ENCODE measurements at regions not wholly inside any gene's neighbourhood (a gene's known extent, or its start where the extent isn't known, plus 50 kb on each side); places are given as distances from the start of the nearest gene placed in this dataset.

DNA sequence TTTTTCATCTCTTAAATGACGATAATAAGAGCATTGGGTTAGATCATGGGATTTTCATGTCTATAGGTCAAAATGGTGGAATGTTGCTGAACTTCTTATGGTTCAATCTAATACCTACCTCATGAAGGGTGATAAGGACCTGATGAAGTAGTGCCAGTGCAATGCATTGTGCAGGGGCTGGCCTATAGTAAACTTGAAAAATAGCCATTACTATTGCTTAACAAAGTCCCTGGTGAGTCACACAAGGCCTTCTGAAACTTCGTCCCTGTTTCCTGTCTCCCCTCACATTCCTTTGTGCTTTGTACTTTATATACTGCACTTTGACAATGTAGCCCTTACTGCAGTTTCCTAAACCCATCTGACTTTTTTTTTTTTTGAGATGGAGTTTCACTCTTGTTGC is 515.9 kb downstream of the SLC4A3 start:
- Mint-ChIP-seq H3K4me3 (no peak overlapping the region), H3K36me3 (peaks cover 6% of the 10 kb centered on the region), H3K4me1 (ENCODE audit: unreplicated experiment) (peaks cover 8% of the 10 kb centered on the region), H3K9me3 (peaks cover 13% of the 10 kb centered on the region), H3K27me3 (no peaks in the 10 kb centered on the region), H3K27ac (no peak overlapping the region)
- TF ChIP-seq, protein P1, sequence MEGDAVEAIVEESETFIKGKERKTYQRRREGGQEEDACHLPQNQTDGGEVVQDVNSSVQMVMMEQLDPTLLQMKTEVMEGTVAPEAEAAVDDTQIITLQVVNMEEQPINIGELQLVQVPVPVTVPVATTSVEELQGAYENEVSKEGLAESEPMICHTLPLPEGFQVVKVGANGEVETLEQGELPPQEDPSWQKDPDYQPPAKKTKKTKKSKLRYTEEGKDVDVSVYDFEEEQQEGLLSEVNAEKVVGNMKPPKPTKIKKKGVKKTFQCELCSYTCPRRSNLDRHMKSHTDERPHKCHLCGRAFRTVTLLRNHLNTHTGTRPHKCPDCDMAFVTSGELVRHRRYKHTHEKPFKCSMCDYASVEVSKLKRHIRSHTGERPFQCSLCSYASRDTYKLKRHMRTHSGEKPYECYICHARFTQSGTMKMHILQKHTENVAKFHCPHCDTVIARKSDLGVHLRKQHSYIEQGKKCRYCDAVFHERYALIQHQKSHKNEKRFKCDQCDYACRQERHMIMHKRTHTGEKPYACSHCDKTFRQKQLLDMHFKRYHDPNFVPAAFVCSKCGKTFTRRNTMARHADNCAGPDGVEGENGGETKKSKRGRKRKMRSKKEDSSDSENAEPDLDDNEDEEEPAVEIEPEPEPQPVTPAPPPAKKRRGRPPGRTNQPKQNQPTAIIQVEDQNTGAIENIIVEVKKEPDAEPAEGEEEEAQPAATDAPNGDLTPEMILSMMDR (conservative IDR thresholded peaks at IDR 0.05): no peak
- DNase-seq (ENCODE audit: extremely low spot score, unreplicated experiment): no peak

DNA sequence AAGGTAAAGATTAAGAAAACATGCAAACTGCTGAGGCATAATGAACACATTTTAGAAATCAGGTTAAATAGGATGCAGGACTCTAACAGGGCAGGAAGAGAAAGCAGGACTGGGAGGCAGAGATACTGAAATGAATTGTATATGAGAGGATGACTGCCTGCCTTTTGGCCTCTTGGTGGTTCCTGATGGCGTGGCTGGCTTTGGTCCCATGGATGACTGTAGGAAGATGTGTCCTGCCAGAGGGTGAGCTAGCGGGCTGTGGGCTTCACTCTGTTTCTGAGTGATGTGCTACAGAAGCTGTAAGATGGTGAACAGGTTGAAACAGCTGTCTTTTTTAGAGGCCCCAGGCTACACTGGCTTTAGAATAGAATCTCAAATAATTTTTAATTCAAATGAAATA is 517.0 kb downstream of the SLC4A3 start:
- TF ChIP-seq, protein P1 (conservative IDR thresholded peaks at IDR 0.05): no peak
- H3K36me3 Mint-ChIP-seq: peaks cover 6% of the 10 kb centered on the region
- H3K4me1 Mint-ChIP-seq (ENCODE audit: unreplicated experiment): peaks cover 8% of the 10 kb centered on the region
- H3K4me3 Mint-ChIP-seq: no peak overlapping the region
- H3K27me3 Mint-ChIP-seq: no peaks in the 10 kb centered on the region
- no peak for DNase-seq (ENCODE audit: extremely low spot score, unreplicated experiment)
- no peak overlapping the region for H3K27ac Mint-ChIP-seq
- peaks cover 13% of the 10 kb centered on the region for H3K9me3 Mint-ChIP-seq

DNA sequence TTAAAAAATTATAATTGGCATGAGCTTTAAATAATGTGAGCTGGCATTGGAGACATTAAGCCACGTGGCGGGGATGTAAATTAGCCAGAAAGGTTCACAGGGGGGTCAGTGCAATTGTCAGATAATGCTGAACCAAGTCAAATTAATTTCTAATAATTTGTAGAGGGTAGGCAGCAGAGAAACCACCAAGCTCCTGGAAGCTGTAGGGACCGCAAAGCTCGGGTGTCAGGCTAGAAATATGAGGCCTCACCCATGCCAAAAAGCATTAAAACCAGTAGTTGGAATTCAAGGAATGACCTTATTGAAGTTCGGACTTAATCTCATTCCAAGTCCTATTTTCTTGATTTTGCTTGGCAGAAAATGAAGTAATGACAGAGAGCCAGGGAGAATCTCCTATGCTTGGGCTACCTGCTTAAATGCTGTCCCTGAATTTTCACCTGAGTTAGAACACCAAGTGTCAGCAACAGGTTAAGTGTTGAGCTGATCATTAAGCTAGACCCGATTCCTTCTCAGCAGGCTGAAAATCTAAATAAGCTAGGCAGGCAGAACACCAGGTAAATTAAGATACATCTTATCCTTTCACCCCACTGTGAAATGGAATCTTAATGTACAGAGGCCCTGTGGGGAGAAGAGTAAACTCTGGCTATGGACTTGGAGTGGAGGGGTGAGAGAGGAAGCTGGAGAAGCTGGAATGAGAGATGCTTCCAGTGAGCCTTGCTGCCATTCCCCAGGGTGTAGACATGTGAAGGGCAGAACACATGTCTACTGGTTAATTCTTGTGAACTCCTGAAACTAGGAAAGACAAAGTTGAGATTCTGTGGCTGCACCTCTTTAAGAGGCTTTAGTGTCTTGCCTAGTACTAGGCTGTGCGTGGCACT is 520.0 kb downstream of the SLC4A3 start:
- Mint-ChIP-seq H3K27ac (no peak overlapping the region), H3K9me3 (peaks cover 13% of the 10 kb centered on the region), H3K4me1 (ENCODE audit: unreplicated experiment) (peaks cover 19% of the 10 kb centered on the region), H3K27me3 (no peaks in the 10 kb centered on the region), H3K36me3 (no peaks in the 10 kb centered on the region), H3K4me3 (no peak overlapping the region)
- TF ChIP-seq, protein P1 (conservative IDR thresholded peaks at IDR 0.05): no peak
- DNase-seq (ENCODE audit: extremely low spot score, unreplicated experiment): no peak

DNA sequence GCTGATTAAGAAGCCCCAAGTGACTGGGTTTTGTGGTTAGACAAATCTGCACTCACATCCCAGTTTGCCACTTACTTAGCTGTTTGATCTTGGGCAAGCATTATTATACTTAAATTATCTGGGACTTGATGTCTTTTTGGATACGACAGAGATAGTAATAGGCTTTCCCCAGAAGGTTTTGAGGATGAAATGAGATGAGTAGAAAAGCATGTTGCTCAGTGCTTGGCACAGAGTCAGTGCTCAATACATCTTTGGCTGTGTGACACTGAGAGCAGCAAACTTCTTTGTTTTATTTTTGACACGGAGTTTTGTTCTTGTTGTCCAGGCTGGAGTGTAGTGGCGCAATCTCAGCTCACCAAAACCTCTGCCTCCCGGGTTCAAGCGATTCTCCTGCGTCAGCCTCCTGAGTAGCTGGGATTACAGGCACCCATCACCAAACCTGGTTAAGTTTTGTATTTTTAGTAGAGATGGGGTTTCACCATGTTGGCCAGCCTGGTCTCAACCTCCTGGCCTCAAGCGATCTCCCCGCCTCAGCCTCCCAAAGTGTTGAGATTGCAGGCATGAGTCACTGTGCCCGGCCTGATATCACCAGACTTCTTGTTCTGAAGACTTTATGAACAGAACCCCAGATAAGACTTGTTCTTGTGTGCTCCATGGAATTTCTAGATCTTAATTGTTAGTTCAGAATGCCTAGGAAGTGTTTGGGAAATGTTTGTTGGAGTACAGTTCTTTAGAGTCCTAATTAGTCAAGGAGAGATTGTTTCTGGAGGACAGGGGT is 521.2 kb downstream of the SLC4A3 start:
- Mint-ChIP-seq H3K36me3 (no peaks in the 10 kb centered on the region), H3K4me1 (ENCODE audit: unreplicated experiment) (peaks cover 24% of the 10 kb centered on the region), H3K4me3 (no peak overlapping the region), H3K27me3 (no peaks in the 10 kb centered on the region), H3K27ac (no peak overlapping the region), H3K9me3 (peaks cover 9% of the 10 kb centered on the region)
- no peak for DNase-seq (ENCODE audit: extremely low spot score, unreplicated experiment)
- TF ChIP-seq, protein P1 (conservative IDR thresholded peaks at IDR 0.05): no peak

DNA sequence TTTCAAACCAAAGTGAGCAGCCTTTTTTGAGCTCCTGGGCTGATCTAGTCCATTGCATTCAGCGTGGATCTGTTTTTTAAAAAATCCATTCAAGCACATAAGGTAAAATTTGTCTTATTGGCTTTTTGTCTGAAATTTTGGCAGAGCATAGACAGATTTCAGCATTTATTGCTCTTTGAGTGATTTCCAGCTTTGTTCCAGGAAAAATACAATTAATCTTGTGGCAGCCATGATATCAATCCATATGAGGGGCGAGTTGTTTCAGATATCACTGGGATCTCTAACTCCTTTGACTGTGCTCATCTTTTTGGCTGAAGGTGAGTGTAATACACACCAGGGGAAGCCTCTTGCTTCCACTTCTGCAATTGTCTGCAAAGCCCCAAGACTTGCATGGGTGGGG is 523.9 kb downstream of the SLC4A3 start:
- H3K36me3 Mint-ChIP-seq: no peaks in the 10 kb centered on the region
- no peak overlapping the region for H3K4me3 Mint-ChIP-seq
- no peaks in the 10 kb centered on the region for H3K9me3 Mint-ChIP-seq
- H3K4me1 Mint-ChIP-seq (ENCODE audit: unreplicated experiment): peaks cover 24% of the 10 kb centered on the region
- H3K27me3 Mint-ChIP-seq: no peaks in the 10 kb centered on the region
- no peak for DNase-seq (ENCODE audit: extremely low spot score, unreplicated experiment)
- TF ChIP-seq, protein P1 (conservative IDR thresholded peaks at IDR 0.05): no peak
- H3K27ac Mint-ChIP-seq: no peak overlapping the region
